Parathyroid adenoma (tissue), 2 donors: ENCODE measurements at regions not wholly inside any gene's neighbourhood (a gene's known extent, or its start where the extent isn't known, plus 50 kb on each side); places are given as distances from the start of the nearest gene placed in this dataset.

ENCODE experiments used
- H2AFZ ChIP-seq: fragments of 300-600 bp; sonication (generic); one replicate; pipeline ENCODE4 v1.7.0; 2017; ENCODE audit warnings: antibody characterized with exemption, mild to moderate bottlenecking
- H3K27ac ChIP-seq: fragments of 300-600 bp; sonication (generic); one replicate; pipeline ENCODE4 v1.7.0; 2017
- H3K27me3 ChIP-seq: fragments of 300-600 bp; sonication (generic); one replicate; pipeline ENCODE4 v1.7.0; 2017; ENCODE audit warnings: low read length; ENCODE audit not compliant: control insufficient read depth, insufficient read depth
- H3K36me3 ChIP-seq: fragments of 300-600 bp; sonication (generic); one replicate; pipeline ENCODE4 v1.7.0; 2017; ENCODE audit warnings: low read length; ENCODE audit not compliant: control insufficient read depth, insufficient read depth
- H3K4me1 ChIP-seq: fragments of 300-600 bp; sonication (generic); one replicate; pipeline ENCODE4 v1.7.0; 2017; ENCODE audit warnings: control low read depth
- H3K4me2 ChIP-seq: fragments of 300-600 bp; sonication (generic); one replicate; pipeline ENCODE4 v1.7.0; 2017; ENCODE audit warnings: low read length
- H3K4me3 ChIP-seq: fragments of 300-600 bp; sonication (generic); one replicate; pipeline ENCODE4 v1.7.0; 2017; ENCODE audit warnings: low read depth, low read length
- H3K79me2 ChIP-seq: fragments of 300-600 bp; sonication (generic); one replicate; pipeline ENCODE4 v1.7.0; 2017; ENCODE audit warnings: control low read depth
- H3K9ac ChIP-seq: fragments of 300-600 bp; sonication (generic); one replicate; pipeline ENCODE4 v1.7.0; 2017; ENCODE audit warnings: mild to moderate bottlenecking
- H3K9me3 ChIP-seq: fragments of 300-600 bp; sonication (generic); one replicate; pipeline ENCODE4 v1.7.0; 2017; ENCODE audit warnings: low read length; ENCODE audit not compliant: control insufficient read depth
- TF ChIP-seq, protein P1 (sequence below): fragments of 300-600 bp; sonication (generic); IDR thresholded peaks from one replicate; pipeline ENCODE4 v1.7.0; 2017; ENCODE audit warnings: antibody characterized with exemption, mild to moderate bottlenecking
- donor health status: primary hyperparathyroidism.

GRCh38 chr15:81740416-81740815 is 305.4 kb downstream of the MEX3B start:
- no peak overlapping the region for H3K4me3 ChIP-seq
- H3K4me2 ChIP-seq, result no peak overlapping the region
- H3K36me3 ChIP-seq, result no peaks in the 10 kb centered on the region
- TF ChIP-seq, protein P1, sequence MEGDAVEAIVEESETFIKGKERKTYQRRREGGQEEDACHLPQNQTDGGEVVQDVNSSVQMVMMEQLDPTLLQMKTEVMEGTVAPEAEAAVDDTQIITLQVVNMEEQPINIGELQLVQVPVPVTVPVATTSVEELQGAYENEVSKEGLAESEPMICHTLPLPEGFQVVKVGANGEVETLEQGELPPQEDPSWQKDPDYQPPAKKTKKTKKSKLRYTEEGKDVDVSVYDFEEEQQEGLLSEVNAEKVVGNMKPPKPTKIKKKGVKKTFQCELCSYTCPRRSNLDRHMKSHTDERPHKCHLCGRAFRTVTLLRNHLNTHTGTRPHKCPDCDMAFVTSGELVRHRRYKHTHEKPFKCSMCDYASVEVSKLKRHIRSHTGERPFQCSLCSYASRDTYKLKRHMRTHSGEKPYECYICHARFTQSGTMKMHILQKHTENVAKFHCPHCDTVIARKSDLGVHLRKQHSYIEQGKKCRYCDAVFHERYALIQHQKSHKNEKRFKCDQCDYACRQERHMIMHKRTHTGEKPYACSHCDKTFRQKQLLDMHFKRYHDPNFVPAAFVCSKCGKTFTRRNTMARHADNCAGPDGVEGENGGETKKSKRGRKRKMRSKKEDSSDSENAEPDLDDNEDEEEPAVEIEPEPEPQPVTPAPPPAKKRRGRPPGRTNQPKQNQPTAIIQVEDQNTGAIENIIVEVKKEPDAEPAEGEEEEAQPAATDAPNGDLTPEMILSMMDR, result no peak
- no peaks in the 10 kb centered on the region for H3K27me3 ChIP-seq
- H3K4me1 ChIP-seq, result no peaks in the 10 kb centered on the region
- H3K9me3 ChIP-seq, result no peaks in the 10 kb centered on the region
- no peak overlapping the region for H3K27ac ChIP-seq
- no peaks in the 10 kb centered on the region for H3K79me2 ChIP-seq
- H3K9ac ChIP-seq, result no peak overlapping the region
- no peak overlapping the region for H2AFZ ChIP-seq

DNA sequence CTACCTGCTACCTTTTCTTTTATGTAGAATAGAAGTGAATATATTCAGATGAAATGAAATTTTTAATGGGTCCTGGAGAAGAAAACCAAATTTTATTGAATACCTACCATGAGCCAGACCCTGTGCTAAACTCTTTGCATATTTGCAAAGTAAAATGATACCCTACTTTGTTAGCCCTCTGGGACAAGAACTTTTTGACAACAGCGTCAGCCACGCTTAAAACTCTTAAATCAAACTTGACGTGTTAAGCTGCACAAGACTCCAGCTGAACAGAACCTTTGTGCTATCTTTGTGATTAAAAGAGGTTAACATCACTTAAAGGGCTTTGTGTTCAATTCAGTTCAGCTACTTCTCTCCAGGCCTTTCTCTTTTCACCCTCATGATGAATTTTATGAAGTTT is 316.5 kb downstream of the MEX3B start:
- no peaks in the 10 kb centered on the region for H3K36me3 ChIP-seq
- H3K79me2 ChIP-seq, result no peaks in the 10 kb centered on the region
- H3K4me3 ChIP-seq, result no peak overlapping the region
- TF ChIP-seq, protein P1, result no peak
- H2AFZ ChIP-seq, result no peak overlapping the region
- no peaks in the 10 kb centered on the region for H3K4me1 ChIP-seq
- no peak overlapping the region for H3K9ac ChIP-seq
- no peak overlapping the region for H3K4me2 ChIP-seq
- no peaks in the 10 kb centered on the region for H3K9me3 ChIP-seq
- no peak overlapping the region for H3K27ac ChIP-seq
- no peaks in the 10 kb centered on the region for H3K27me3 ChIP-seq

DNA sequence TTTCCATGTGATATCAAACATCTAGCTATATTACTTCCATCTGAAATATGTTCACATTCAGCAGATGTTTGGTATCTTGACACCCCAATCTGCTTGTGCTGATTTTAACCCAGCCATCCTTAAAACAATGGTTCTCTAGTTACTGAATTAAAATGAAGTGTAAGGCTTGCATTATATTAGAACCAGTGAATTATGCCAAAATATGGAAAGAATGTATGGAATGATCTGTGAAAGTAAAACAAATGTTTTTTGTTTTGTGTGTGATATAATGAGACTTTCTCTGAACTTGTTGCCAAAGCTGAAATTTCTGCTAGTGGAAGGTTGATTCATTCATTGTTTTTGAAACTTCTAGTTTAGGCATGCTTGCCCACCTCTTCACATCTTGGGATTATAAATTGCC is 317.1 kb downstream of the MEX3B start:
- Histone ChIP-seq H3K9me3 (no peaks in the 10 kb centered on the region), H3K4me1 (no peaks in the 10 kb centered on the region), H3K36me3 (no peaks in the 10 kb centered on the region), H3K4me2 (no peak overlapping the region), H3K9ac (no peak overlapping the region), H3K4me3 (no peak overlapping the region), H3K79me2 (no peaks in the 10 kb centered on the region), H3K27ac (no peak overlapping the region), H2AFZ (no peak overlapping the region), H3K27me3 (no peaks in the 10 kb centered on the region)
- TF ChIP-seq, protein P1, result no peak

- Histone ChIP-seq H3K9ac (no peak overlapping the region), H3K27me3 (no peaks in the 10 kb centered on the region), H3K4me3 (no peak overlapping the region), H3K79me2 (no peaks in the 10 kb centered on the region), H2AFZ (no peak overlapping the region), H3K4me1 (no peaks in the 10 kb centered on the region), H3K36me3 (no peaks in the 10 kb centered on the region), H3K27ac (no peak overlapping the region), H3K4me2 (no peak overlapping the region), H3K9me3 (no peaks in the 10 kb centered on the region)
- TF ChIP-seq, protein P1, result no peak
These were observed 320.2 kb downstream of the MEX3B start for GRCh38 chr15:81725590-81725989.

GRCh38 chr15:81724536-81724935 is 321.3 kb downstream of the MEX3B start:
- TF ChIP-seq, protein P1, result no peak

More at GRCh38 chr15:81724536-81724935, 321.3 kb downstream of the MEX3B start:
- Histone ChIP-seq H3K9ac (no peak overlapping the region), H3K4me3 (no peak overlapping the region), H3K27me3 (no peaks in the 10 kb centered on the region), H3K79me2 (no peaks in the 10 kb centered on the region), H3K4me2 (no peak overlapping the region), H3K9me3 (no peaks in the 10 kb centered on the region), H2AFZ (no peak overlapping the region), H3K36me3 (no peaks in the 10 kb centered on the region), H3K27ac (no peak overlapping the region), H3K4me1 (no peaks in the 10 kb centered on the region)
